ENCODE measurements at regions not wholly inside any gene's neighbourhood (a gene's known extent, or its start where the extent isn't known, plus 50 kb on each side); places are given as distances from the start of the nearest gene placed in this dataset.
"Not testable (repeated sequence)": the region's sequence is repeated elsewhere in the genome, so short reads cannot be mapped to it uniquely, and the experiment has no call there.

GRCh38 chr9:86515221-86515620 is 161.0 kb upstream of the TUT7 start:
- no peak for DNase-seq

GRCh38 chr9:86513429-86513828 is 159.2 kb upstream of the TUT7 start:
- no peak for DNase-seq

- no peak for DNase-seq
Measured at GRCh38 chr9:86512929-86513328, 158.7 kb upstream of the TUT7 start.

GRCh38 chr9:86511614-86512360 is 157.6 kb upstream of the TUT7 start:
- DNase-seq, result no peak

DNA sequence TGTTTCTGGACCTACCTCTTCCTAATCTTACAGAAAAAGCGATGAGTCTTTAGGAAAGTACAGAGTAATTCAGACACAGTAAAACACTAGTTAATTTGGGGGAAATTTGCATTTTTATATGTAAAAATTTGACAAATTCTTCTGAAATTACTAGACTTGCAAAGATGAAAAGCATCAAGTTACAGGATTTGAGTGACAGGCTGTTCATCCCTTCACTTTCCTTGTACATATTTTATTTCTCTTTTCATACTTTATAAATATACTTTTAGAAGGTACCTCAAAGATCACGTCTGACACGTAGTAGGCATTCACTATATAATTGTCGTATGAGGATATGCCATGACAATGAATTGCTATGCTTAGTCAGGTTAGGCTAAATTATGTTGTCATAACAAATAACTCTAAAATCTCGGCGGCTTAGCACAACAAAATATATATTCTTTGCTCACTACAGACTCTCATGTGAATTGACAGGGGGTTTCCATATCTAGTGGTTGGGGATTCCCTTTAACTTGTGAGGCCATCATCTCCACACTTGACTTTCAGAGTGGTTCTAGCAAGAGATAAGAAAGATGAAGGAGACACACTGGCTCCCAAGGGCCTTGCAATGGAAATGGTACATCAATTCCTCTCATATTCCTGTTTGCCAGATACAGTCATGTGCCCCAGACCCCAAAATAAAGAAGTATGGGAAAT is 154.1 kb upstream of the TUT7 start:
- DNase-seq, result no peak

DNA sequence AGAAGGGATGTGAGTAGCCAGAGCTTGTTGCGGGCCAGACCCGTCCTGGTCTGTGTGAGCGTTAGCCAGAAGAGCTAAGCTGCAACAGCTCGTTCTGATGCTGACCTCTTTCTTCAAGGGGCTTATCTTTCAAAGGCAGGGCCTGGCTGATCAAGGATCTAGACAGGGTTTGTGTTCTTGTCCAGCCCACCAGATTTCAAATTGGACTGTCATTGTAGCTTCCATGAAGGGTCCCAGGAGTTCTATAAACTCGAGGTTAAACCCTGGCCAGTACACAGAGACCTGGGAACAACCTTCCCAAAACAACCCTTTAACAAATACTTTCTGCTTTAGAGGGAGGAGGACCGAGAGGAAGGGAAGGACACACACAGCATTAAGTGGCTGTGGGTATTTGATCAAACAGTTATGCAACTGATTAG is 153.0 kb upstream of the TUT7 start:
- DNase-seq, result no peak

DNA sequence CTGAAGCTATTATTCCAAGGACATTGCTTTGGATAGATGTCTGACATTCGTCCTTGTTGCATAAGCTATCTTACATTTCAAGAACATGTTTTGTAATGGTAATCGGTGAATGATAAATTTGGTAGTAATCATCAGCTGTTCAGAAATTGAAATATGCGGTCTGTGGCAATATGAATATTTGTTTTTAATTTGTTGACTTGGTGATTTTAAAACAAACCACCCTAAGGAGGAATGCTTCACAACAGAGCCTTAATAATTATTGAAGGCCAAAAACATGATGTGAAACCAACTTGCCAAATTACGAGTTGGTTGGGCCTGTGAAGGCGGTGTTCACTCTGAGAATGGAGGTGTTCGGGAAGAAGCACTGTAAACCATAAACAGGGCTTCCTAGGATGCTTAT is 149.7 kb upstream of the TUT7 start:
- no peak for DNase-seq

- no peak for DNase-seq
Measured at GRCh38 chr9:86503314-86503713, 149.1 kb upstream of the TUT7 start.

GRCh38 chr9:86500667-86501435 is 146.6 kb upstream of the TUT7 start:
- DNase-seq, result no peak

- no peak for DNase-seq
Measured at GRCh38 chr9:86500031-86500430, 145.8 kb upstream of the TUT7 start.

DNA sequence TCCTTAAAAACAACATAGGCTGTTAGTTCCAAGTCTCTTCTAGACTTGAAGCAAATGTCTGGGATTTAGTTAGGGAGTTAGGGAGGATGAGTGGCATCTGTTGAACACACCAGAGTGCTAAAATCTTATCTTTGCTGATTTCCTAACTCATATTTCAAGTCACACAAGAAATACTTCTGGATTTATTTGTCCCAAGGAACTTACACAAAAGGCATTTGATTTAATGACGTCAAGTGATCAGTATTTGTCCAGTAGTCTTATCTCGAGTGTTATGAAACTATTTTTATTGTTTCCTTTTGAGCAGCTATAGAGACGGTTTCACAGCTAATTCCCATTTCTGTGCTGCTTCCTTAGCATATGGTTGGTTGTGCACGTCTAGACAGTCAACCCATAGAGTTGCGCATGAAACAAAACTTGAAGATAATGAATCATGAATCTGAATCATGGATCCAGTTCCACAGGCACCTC is 140.5 kb upstream of the TUT7 start:
- DNase-seq, result no peak

- no peak for DNase-seq
Measured at GRCh38 chr9:86491468-86492266, 137.5 kb upstream of the TUT7 start.

DNA sequence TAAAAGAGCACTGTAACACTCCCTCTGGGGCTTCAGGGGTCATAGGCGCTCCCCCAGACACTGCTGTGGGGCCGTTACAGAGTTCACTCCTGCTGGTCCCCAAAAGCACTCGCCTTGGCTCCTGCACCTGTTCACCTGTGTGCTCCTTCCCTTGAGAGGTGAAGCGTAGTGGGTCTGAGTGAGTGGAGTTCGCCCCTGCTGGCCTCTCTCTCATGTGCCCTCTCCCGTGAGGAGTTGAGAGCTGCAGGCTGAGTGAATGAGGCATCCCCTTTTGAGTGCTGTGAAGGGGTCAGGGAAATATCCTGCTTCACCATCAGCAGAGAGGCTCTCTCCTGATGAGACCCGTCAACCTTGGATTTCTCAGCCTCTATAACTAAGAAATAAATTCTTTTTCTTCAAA is 134.6 kb upstream of the TUT7 start:
- no peak for DNase-seq

DNA sequence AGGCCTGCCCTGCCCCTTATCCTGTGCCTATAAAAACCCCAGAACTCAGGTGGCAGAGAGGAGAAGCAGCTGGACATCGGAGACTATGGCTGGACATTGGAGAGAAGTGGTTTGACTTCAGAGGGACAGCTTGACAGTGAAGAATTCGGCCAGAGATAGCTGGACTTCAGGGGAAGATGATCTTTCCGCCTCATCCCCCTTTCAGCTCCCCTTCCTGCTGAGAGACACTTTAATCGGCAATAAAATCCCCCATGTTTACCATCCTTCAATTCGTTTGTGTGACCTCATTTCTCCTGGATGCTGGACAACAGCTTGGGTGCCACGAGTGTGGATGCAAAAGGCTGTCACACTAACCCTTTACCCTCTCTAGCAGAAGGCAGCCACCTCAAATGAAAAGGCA is 134.1 kb upstream of the TUT7 start:
- no peak for DNase-seq

GRCh38 chr9:86487838-86488233 is 133.6 kb upstream of the TUT7 start:
- DNase-seq, result no peak

GRCh38 chr9:86486891-86487837 is 133.0 kb upstream of the TUT7 start:
- peak; percentile 12 for DNase-seq

DNA sequence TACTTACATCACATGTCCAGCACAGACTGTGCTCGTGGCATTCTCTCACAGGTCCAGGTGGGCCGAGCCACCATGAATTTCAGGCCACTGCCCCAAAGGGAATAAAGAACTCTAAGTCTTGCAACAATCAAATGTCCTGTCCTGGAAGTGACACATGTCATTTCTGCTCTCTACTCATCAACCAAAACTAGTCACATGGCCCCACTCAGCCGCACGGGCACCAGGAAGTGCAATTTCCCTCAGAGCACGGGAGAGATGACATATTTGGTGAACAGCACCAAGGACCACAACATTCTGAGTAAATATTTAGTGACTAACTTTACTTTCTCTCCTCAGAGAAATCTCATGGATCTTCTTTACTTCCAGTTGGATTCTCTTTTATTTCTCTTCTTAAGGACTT is 131.1 kb upstream of the TUT7 start:
- DNase-seq, result no peak

DNA sequence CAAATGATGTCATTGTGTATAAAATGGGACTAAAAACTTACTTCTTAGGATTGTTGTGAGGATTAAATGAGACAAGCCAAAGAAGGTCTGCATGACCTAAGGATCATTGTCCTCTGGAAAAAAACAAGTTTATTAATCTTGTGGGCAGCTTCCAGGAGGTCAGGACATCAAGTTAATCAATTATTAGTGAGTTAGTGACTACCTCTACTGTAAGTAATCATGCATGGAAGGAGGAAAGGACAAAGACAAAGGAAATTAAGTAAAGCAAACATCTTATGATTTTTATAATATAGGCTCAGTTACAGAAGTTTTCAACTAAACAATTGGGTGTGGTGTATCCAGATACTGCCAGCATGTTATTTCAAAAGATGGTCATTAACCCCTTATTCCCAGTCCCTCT is 129.3 kb upstream of the TUT7 start:
- DNase-seq, result no peak

DNA sequence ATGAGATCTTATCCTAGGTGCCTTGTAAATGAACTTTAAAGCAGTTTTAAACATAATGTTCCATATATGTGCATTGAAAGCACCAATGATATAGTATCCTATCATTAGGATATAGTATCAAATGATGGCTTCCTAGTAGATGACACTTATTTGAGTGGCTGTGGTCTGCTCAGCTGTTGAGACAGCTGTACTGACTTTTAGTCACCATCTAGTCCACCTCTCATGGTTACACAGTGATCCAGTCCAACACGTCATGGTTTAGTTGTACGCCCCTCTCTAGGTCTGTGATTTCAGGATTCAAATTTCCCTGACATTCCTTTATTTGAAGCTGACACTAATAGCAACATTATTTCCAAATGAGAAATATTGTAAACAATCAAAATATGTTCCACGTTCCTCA is 127.3 kb upstream of the TUT7 start:
- no peak for DNase-seq

GRCh38 chr9:86475255-86475654 is 121.0 kb upstream of the TUT7 start:
- DNase-seq, result not testable (repeated sequence)

- DNase-seq, result no peak
Measured at GRCh38 chr9:86471171-86471815, 117.1 kb upstream of the TUT7 start.
